HEK293 (cell line): ENCODE measurements at regions not wholly inside any gene's neighbourhood (a gene's known extent, or its start where the extent isn't known, plus 50 kb on each side); places are given as distances from the start of the nearest gene placed in this dataset.

Experiments
- BCL11A ChIP-seq: fragments of 450-650 bp; formaldehyde crosslinking; IDR thresholded peaks from 2 replicates; pipeline ENCODE4 v1.5.1; 2016; ENCODE audit warnings: low read depth, missing biosample characterization, missing genetic modification characterization
- FEZF1 ChIP-seq: fragments of 450-650 bp; formaldehyde crosslinking; IDR thresholded peaks from 2 replicates; pipeline ENCODE4 v1.5.1; 2016; ENCODE audit warnings: missing biosample characterization, missing genetic modification characterization
- MEIS1 ChIP-seq: sonication (generic); formaldehyde crosslinking; IDR thresholded peaks from 2 replicates; pipeline ENCODE4 v1.8.1; 2022; ENCODE audit warnings: missing genetic modification reagents, mild to moderate bottlenecking, borderline replicate concordance
- ZNF169 ChIP-seq: fragments of 450-650 bp; formaldehyde crosslinking; IDR thresholded peaks from 2 replicates; pipeline ENCODE4 v1.5.1; 2016; ENCODE audit warnings: missing biosample characterization, missing genetic modification characterization
- ZNF335 ChIP-seq: fragments of 450-650 bp; formaldehyde crosslinking; conservative IDR thresholded peaks from 2 replicates; pipeline ENCODE4 v1.5.1; 2016; ENCODE audit warnings: missing biosample characterization, missing genetic modification characterization
- ZNF571 ChIP-seq: fragments of 450-650 bp; formaldehyde crosslinking; IDR thresholded peaks from 2 replicates; pipeline ENCODE4 v1.5.0; 2017; ENCODE audit warnings: missing biosample characterization, missing genetic modification characterization
- ZNF585B ChIP-seq: fragments of 450-650 bp; formaldehyde crosslinking; IDR thresholded peaks from 2 replicates; pipeline ENCODE4 v1.5.1; 2016; ENCODE audit warnings: missing biosample characterization, missing genetic modification characterization
- TF ChIP-seq, protein P1 (sequence below): fragments of 450-650 bp; formaldehyde crosslinking; IDR thresholded peaks from 2 replicates; pipeline ENCODE4 v1.5.1; 2016; ENCODE audit warnings: missing biosample characterization, missing genetic modification characterization
- TF ChIP-seq, protein P2 (sequence below): fragments of 450-650 bp; formaldehyde crosslinking; IDR thresholded peaks from 2 replicates; pipeline ENCODE4 v1.5.0; 2017; ENCODE audit warnings: missing biosample characterization, missing genetic modification characterization, borderline replicate concordance
- TF ChIP-seq, protein P3 (sequence below): fragments of 450-650 bp; formaldehyde crosslinking; IDR thresholded peaks from 2 replicates; pipeline ENCODE4 v1.5.1; 2016; ENCODE audit warnings: missing biosample characterization, missing genetic modification characterization

GRCh38 chr4:170395773-170396172 lies 306.0 kb upstream of the AADAT start:
- TF ChIP-seq, protein P1, sequence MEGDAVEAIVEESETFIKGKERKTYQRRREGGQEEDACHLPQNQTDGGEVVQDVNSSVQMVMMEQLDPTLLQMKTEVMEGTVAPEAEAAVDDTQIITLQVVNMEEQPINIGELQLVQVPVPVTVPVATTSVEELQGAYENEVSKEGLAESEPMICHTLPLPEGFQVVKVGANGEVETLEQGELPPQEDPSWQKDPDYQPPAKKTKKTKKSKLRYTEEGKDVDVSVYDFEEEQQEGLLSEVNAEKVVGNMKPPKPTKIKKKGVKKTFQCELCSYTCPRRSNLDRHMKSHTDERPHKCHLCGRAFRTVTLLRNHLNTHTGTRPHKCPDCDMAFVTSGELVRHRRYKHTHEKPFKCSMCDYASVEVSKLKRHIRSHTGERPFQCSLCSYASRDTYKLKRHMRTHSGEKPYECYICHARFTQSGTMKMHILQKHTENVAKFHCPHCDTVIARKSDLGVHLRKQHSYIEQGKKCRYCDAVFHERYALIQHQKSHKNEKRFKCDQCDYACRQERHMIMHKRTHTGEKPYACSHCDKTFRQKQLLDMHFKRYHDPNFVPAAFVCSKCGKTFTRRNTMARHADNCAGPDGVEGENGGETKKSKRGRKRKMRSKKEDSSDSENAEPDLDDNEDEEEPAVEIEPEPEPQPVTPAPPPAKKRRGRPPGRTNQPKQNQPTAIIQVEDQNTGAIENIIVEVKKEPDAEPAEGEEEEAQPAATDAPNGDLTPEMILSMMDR, result no peak
- TF ChIP-seq MEIS1 (CRISPR knock-in tag) (no peak), ZNF571 (tag by site-specific recombination) (no peak), ZNF585B (no peak), ZNF169 (tag by site-specific recombination) (no peak), ZNF335 (tag by site-specific recombination) (no peak), BCL11A (no peak), FEZF1 (tag by site-specific recombination) (no peak)
- TF ChIP-seq, protein P2, sequence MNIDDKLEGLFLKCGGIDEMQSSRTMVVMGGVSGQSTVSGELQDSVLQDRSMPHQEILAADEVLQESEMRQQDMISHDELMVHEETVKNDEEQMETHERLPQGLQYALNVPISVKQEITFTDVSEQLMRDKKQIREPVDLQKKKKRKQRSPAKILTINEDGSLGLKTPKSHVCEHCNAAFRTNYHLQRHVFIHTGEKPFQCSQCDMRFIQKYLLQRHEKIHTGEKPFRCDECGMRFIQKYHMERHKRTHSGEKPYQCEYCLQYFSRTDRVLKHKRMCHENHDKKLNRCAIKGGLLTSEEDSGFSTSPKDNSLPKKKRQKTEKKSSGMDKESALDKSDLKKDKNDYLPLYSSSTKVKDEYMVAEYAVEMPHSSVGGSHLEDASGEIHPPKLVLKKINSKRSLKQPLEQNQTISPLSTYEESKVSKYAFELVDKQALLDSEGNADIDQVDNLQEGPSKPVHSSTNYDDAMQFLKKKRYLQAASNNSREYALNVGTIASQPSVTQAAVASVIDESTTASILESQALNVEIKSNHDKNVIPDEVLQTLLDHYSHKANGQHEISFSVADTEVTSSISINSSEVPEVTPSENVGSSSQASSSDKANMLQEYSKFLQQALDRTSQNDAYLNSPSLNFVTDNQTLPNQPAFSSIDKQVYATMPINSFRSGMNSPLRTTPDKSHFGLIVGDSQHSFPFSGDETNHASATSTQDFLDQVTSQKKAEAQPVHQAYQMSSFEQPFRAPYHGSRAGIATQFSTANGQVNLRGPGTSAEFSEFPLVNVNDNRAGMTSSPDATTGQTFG (tag by site-specific recombination), result no peak
- TF ChIP-seq, protein P3, sequence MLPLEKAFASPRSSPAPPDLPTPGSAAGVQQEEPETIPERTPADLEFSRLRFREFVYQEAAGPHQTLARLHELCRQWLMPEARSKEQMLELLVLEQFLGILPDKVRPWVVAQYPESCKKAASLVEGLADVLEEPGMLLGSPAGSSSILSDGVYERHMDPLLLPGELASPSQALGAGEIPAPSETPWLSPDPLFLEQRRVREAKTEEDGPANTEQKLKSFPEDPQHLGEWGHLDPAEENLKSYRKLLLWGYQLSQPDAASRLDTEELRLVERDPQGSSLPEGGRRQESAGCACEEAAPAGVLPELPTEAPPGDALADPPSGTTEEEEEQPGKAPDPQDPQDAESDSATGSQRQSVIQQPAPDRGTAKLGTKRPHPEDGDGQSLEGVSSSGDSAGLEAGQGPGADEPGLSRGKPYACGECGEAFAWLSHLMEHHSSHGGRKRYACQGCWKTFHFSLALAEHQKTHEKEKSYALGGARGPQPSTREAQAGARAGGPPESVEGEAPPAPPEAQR (tag by site-specific recombination), result no peak
